Posterior vena cava (tissue), 2 donors: ENCODE measurements at regions not wholly inside any gene's neighbourhood (a gene's known extent, or its start where the extent isn't known, plus 50 kb on each side); places are given as distances from the start of the nearest gene placed in this dataset.
"Not testable (repeated sequence)": the region's sequence is repeated elsewhere in the genome, so short reads cannot be mapped to it uniquely, and the experiment has no call there.

Source experiments
- DNase-seq: peaks from one replicate; pipeline ENCODE4 v3.0.0-alpha.2; 2020; ENCODE audit warnings: low spot score
- intact Hi-C, 2 donors: fragments of 100-400 bp; cut with DNase I; formaldehyde crosslinking; loops; one replicate each; pipeline versions ENCODE4 v1.14.1 to v1.14.2; 2022 to 2023
- donor health status: DM: yes; HTN: yes; CAD: no.
- donor health status: DM: yes; HTN: yes; CAD: no.

GRCh38 chr1:94309829-94310569 lies 72.6 kb upstream of the ARHGAP29 start:
- intact Hi-C loops: no loop called here
- no peak for DNase-seq

GRCh38 chr1:94309216-94309615 lies 71.8 kb upstream of the ARHGAP29 start:
- no peak for DNase-seq
- intact Hi-C loops: no loop called here

- intact Hi-C loops: no loop called here
- DNase-seq: no peak
Observed at GRCh38 chr1:94306521-94306920, 69.1 kb upstream of the ARHGAP29 start.

GRCh38 chr1:94305704-94306103 lies 68.3 kb upstream of the ARHGAP29 start:
- intact Hi-C loops: no loop called here
- no peak for DNase-seq

- intact Hi-C loops: no loop called here
- no peak for DNase-seq
Observed at GRCh38 chr1:94304553-94304952, 67.2 kb upstream of the ARHGAP29 start.

GRCh38 chr1:94303005-94303404 lies 65.6 kb upstream of the ARHGAP29 start:
- DNase-seq: no peak
- intact Hi-C loops: no loop called here

GRCh38 chr1:94302497-94302896 lies 65.1 kb upstream of the ARHGAP29 start:
- intact Hi-C loops: no loop called here
- DNase-seq: no peak

- intact Hi-C loops: no loop called here
- no peak for DNase-seq
Observed at GRCh38 chr1:94301186-94301585, 63.8 kb upstream of the ARHGAP29 start.

- intact Hi-C loops: no loop called here
- DNase-seq: no peak
Observed at GRCh38 chr1:94300731-94301130, 63.3 kb upstream of the ARHGAP29 start.

- intact Hi-C loops: no loop called here
- DNase-seq: no peak
Observed at GRCh38 chr1:94299627-94300553, 62.5 kb upstream of the ARHGAP29 start.

GRCh38 chr1:94298861-94299260 lies 61.5 kb upstream of the ARHGAP29 start:
- DNase-seq: no peak
- intact Hi-C loops: no loop called here

- intact Hi-C loops: no loop called here
- no peak for DNase-seq
Observed at GRCh38 chr1:94296018-94296417, 58.6 kb upstream of the ARHGAP29 start.

GRCh38 chr1:94292978-94293377 lies 55.6 kb upstream of the ARHGAP29 start:
- intact Hi-C loops, DNase-seq: not testable (repeated sequence)

- DNase-seq, intact Hi-C loops: not testable (repeated sequence)
Observed at GRCh38 chr1:94289244-94289643, 51.9 kb upstream of the ARHGAP29 start.
